ENCODE measurements at regions not wholly inside any gene's neighbourhood (a gene's known extent, or its start where the extent isn't known, plus 50 kb on each side); places are given as distances from the start of the nearest gene placed in this dataset.

GRCh38 chr2:180061546-180061945 is 54.4 kb upstream of the CWC22 start:
- Histone ChIP-seq H3K4me1 (no peaks in the 10 kb centered on the region), H3K4me3 (no peak overlapping the region), H3K27me3 (ENCODE audit: low read depth) (no peaks in the 10 kb centered on the region), H3K36me3 (no peaks in the 10 kb centered on the region), H3K9me3 (no peaks in the 10 kb centered on the region), H3K27ac (no peak overlapping the region)
- DNase-seq, result no peak
- TF ChIP-seq CTCF (IDR thresholded peaks at IDR 0.05), result no peak
- ATAC-seq, result no peak
- intact Hi-C loops (cut with DNase I), result no loop called here

- peak; percentile 28 for DNase-seq
- no peak overlapping the region for H3K4me3 ChIP-seq
- H3K36me3 ChIP-seq, result no peaks in the 10 kb centered on the region
- TF ChIP-seq CTCF (IDR thresholded peaks at IDR 0.05), result no peak
- H3K9me3 ChIP-seq, result no peaks in the 10 kb centered on the region
- H3K4me1 ChIP-seq, result no peaks in the 10 kb centered on the region
- ATAC-seq, result no peak
- no peak overlapping the region for H3K27ac ChIP-seq
- no peaks in the 10 kb centered on the region for H3K27me3 ChIP-seq (ENCODE audit: low read depth)
- intact Hi-C loops (cut with DNase I), result no loop called here
Observed at GRCh38 chr2:180061085-180061484, 54.0 kb upstream of the CWC22 start.

- Histone ChIP-seq H3K9me3 (no peaks in the 10 kb centered on the region), H3K4me3 (no peak overlapping the region), H3K27me3 (ENCODE audit: low read depth) (no peaks in the 10 kb centered on the region), H3K27ac (no peak overlapping the region), H3K36me3 (no peaks in the 10 kb centered on the region), H3K4me1 (no peaks in the 10 kb centered on the region)
- ATAC-seq, result no peak
- no peak for DNase-seq
- no peak for TF ChIP-seq CTCF (IDR thresholded peaks at IDR 0.05)
- intact Hi-C loops (cut with DNase I), result no loop called here
Observed at GRCh38 chr2:180058993-180059392, 51.9 kb upstream of the CWC22 start.

- no peak for TF ChIP-seq CTCF (IDR thresholded peaks at IDR 0.05)
Observed at GRCh38 chr2:180057706-180058412, 50.8 kb upstream of the CWC22 start.

More at GRCh38 chr2:180057706-180058412, 50.8 kb upstream of the CWC22 start:
- no peak overlapping the region for H3K27ac ChIP-seq
- no peak for DNase-seq
- no peaks in the 10 kb centered on the region for H3K27me3 ChIP-seq (ENCODE audit: low read depth)
- no peaks in the 10 kb centered on the region for H3K9me3 ChIP-seq
- no peak for ATAC-seq
- H3K4me1 ChIP-seq, result no peaks in the 10 kb centered on the region
- H3K36me3 ChIP-seq, result no peaks in the 10 kb centered on the region
- H3K4me3 ChIP-seq, result no peak overlapping the region
- intact Hi-C loops (cut with DNase I), result no loop called here
